Heart right ventricle (tissue), 16 donors: ENCODE measurements at regions not wholly inside any gene's neighbourhood (a gene's known extent, or its start where the extent isn't known, plus 50 kb on each side); places are given as distances from the start of the nearest gene placed in this dataset.

Experiments
- ATAC-seq, 8 donors: fragments of 200-7000 bp; cut with Tn5 transposase; one replicate each; pipeline ENCODE4 v1.9.1; 2020; ENCODE audit warnings: mild to moderate bottlenecking in 8 of 8, moderate library complexity in 8 of 8, moderate number of reproducible peaks in 1 of 8
- DNase-seq, 2 donors: peaks; one replicate each; pipeline ENCODE4 v3.0.0-alpha.2; 2020
- H3K27ac ChIP-seq, 10 donors: fragments of 200-600 bp; sonication (generic) in 2 of 10; one replicate each; pipeline versions ENCODE4 v1.5.0 to v1.8.0; 2020 to 2022; ENCODE audit warnings: mild to moderate bottlenecking in 3 of 10
- H3K27me3 ChIP-seq, 7 donors: fragments of 200-600 bp; one replicate each; pipeline ENCODE4 v1.8.0; 2021 to 2022; ENCODE audit warnings: mild to moderate bottlenecking in 2 of 7
- H3K36me3 ChIP-seq, 9 donors: fragments of 200-600 bp; sonication (generic) in 1 of 9; one replicate each; pipeline versions ENCODE4 v1.5.0 to v1.8.0; 2020 to 2022; ENCODE audit warnings: mild to moderate bottlenecking in 2 of 9
- H3K4me1 ChIP-seq, 9 donors: fragments of 200-600 bp; sonication (generic) in 1 of 9; one replicate each; pipeline versions ENCODE4 v1.5.0 to v1.8.0; 2020 to 2022; ENCODE audit warnings: mild to moderate bottlenecking in 4 of 9
- H3K4me3 ChIP-seq, 10 donors: fragments of 200-600 bp; sonication (generic) in 2 of 10; one replicate each; pipeline versions ENCODE4 v1.5.0 to v1.8.0; 2020 to 2022; ENCODE audit warnings: mild to moderate bottlenecking in 7 of 10, moderate library complexity in 2 of 10
- H3K9me3 ChIP-seq, 11 donors: fragments of 200-600 bp in 10 of 11; sonication (generic) in 2 of 11; one replicate each; pipeline versions ENCODE4 v1.5.0 to v1.8.0; 2013 to 2022; ENCODE audit warnings: mild to moderate bottlenecking in 2 of 11, control low read depth in 1 of 11, moderate library complexity in 1 of 11
- WGBS, 2 donors: extraction: QIAGEN DNeasy Blood & Tissue Kit; methylation state at CpG; one replicate each; pipeline ENCODE4 v1.1.7; 2013; ENCODE audit warnings: inconsistent platforms in 1 of 2; 5-methylcytosine and 5-hydroxymethylcytosine counted together
- intact Hi-C, 10 donors: fragments of 100-400 bp; cut with DNase I; formaldehyde crosslinking; loops; one replicate each; pipeline versions ENCODE4 v1.11.1 to v1.14.2; 2022
- TF ChIP-seq, protein P1 (sequence below), 9 donors: fragments of 200-600 bp; sonication (generic) in 2 of 9; IDR thresholded peaks; one replicate each; pipeline versions ENCODE4 v1.5.0 to v1.8.0; 2021 to 2022; ENCODE audit warnings: antibody characterized with exemption in 9 of 9, mild to moderate bottlenecking in 5 of 9, moderate library complexity in 1 of 9
- donor health status: Arrhythmogenic right ventricular cardiomyopathy.
- donor health status: ischemic (EF 13 %, LVEDD 7.1; RV severe dilation, severe dysfunction).
- donor health status: healthy with polysubstance abuse.
- donor health status: DM: no; HTN: yes; CAD: no.
- donor health status: DM: no; HTN: no; CAD: no.
- donor health status: ischemic (EF 25% LVEDD 6.9; RV normal size, moderate dysfunction).
- donor health status: ischemic (EF 25% LVEDD 5.7; RV mildly dilated, moderate dysfunction).
- donor health status: healthy.
- donor health status: DM: yes; HTN: yes; CAD: no.
- donor health status: Ischemic cardiomyopathy.
- donor health status: ischemic (EF 35%, LVEDD 5.7; RV mildly dilated, moderate dysfunction).
- donor health status: nonischemic (EF 11% LVEDD 7.7; RV severe dilation, severe dysfunction).
- donor health status: DM: yes; HTN: yes; CAD: no.
- donor health status: PGD.
- donor health status: ischemic (EF 29% LVEDD 5.4; RV normal size, mild dysfunction).
- donor health status: nonischemic (EF 23%, LVEDD 6.1; RV moderate dilation, normal function).

DNA sequence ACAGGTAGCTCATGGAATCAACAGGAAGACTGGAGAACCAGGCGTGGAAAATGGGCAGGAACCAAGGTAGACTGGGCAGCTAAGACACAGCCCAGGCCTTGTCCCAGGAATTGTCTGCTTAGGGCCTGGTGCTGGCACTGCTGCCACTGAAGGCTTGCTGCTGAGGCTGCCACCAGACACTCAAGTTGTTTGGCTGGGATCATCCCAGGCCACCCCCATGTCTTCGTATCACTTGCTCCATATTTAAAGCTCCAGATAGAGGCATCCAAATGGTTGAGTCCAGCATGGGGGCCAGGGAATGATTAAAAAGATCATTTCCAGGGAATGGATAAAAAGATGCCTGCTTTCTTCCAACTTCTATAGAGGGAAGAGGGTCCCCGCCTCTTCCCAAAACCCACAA is 107.4 kb upstream of the GADD45A start:
- WGBS, 2 donors: 89 to 94% methylated on average over 3 of the region's 3 CpGs
- no peak for DNase-seq
- TF ChIP-seq, protein P1, sequence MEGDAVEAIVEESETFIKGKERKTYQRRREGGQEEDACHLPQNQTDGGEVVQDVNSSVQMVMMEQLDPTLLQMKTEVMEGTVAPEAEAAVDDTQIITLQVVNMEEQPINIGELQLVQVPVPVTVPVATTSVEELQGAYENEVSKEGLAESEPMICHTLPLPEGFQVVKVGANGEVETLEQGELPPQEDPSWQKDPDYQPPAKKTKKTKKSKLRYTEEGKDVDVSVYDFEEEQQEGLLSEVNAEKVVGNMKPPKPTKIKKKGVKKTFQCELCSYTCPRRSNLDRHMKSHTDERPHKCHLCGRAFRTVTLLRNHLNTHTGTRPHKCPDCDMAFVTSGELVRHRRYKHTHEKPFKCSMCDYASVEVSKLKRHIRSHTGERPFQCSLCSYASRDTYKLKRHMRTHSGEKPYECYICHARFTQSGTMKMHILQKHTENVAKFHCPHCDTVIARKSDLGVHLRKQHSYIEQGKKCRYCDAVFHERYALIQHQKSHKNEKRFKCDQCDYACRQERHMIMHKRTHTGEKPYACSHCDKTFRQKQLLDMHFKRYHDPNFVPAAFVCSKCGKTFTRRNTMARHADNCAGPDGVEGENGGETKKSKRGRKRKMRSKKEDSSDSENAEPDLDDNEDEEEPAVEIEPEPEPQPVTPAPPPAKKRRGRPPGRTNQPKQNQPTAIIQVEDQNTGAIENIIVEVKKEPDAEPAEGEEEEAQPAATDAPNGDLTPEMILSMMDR (IDR thresholded peaks at IDR 0.05): no peak
- H3K4me1 ChIP-seq: peaks cover 0 to 17% (median 4%) of the 10 kb centered on the region in 9 donors
- no peak overlapping the region for H3K27ac ChIP-seq
- ATAC-seq: no peak
- intact Hi-C loops: loop anchor here in 2 of 10 donors (10.0 kb wide), 1 partner anchor 107 kb away; the partner anchor contains the start of gene GADD45A (in 2 of the 2)
- H3K36me3 ChIP-seq: no peaks in the 10 kb centered on the region
- H3K27me3 ChIP-seq: no peaks in the 10 kb centered on the region
- no peaks in the 10 kb centered on the region for H3K9me3 ChIP-seq
- H3K4me3 ChIP-seq: no peak overlapping the region

DNA sequence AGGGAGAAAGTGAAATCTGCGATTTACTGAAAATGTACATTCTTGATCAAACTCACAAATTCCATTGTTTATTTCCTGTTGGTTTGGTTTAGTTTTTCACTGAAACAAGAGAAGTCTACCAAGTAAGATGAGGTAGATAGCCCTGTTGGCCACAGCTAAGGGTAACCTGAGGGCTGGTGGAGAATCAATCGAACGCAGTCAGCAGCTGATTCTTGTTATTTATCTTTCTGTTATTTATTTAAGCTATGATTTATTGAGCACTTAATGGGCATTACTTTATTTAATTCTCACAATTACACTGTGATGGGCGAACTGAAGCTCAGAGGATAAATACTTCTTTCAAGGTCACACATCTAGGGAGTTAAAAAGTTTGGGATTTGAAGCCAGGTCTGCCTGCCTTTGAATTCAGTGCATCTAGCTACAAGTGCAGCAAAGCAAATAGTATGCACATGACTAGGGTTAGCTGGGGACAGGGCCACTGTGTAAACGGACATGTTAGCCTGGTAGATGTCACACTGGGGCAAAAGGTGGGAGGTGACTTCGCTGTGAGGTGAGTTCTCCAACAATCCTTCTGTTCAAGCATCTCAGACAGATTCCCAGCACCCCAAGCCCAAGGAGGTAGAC is 106.5 kb upstream of the GADD45A start:
- 67 to 84% methylated on average over 6 of the region's 6 CpGs for WGBS, 2 donors
- intact Hi-C loops: loop anchor here in 2 of 10 donors (10.0 kb wide), 1 partner anchor 106 kb away; the partner anchor contains the start of gene GADD45A (in 2 of the 2)

DNA sequence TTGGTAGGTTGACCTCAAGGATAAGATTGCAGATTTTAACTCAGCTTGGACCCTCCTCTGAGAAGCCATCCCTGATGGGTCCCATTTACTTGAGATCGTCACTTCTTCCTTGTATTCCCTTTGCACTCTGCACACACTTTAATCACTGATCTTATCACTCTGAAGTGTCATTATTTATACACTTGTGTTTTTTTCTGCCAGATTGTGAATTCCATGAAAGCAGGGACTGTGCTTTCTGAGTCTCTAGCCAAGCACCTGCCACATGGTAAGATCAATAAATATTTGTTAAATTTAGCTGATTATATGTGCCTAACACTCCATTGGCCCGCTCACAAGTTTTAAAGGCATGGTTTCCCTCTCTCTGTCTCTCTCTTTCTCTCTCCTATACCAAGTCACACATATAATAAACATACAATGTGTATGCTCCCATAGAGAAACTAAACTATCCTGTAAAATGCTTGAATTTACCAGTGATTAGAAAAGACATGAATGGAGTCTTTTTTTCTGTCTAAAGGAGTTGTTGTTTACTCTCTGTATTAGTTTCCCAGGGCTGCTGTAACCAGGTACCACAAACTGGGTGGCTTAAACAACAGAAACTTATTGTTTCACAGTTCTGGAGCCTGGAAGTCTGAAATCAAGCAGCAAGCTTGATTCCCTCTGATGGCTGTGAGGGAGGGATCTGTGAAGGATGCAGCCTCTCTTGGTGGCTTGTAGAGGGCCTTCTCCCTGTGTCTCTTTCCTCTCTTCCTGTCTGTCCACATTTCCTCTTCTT is 105.2 kb upstream of the GADD45A start:
- DNase-seq: no peak
- TF ChIP-seq, protein P1 (IDR thresholded peaks at IDR 0.05): no peak
- Histone ChIP-seq H3K36me3 (no peaks in the 10 kb centered on the region), H3K27ac (no peak overlapping the region), H3K27me3 (no peaks in the 10 kb centered on the region), H3K9me3 (no peaks in the 10 kb centered on the region), H3K4me3 (no peak overlapping the region), H3K4me1 (peaks cover 0 to 20% (median 12%) of the 10 kb centered on the region in 9 donors)
- intact Hi-C loops: loop anchor here in 2 of 10 donors (10.0 kb wide), 1 partner anchor 105 kb away; the partner anchor contains the start of gene GADD45A (in 2 of the 2)
- WGBS, 2 donors: 41 to 84% methylated on average over 2 of the region's 2 CpGs
- ATAC-seq: no peak

More for the DNA sequence above, 106.5 kb upstream of the GADD45A start:
- Histone ChIP-seq H3K27me3 (no peaks in the 10 kb centered on the region), H3K4me3 (no peak overlapping the region), H3K4me1 (peaks cover 0 to 17% (median 10%) of the 10 kb centered on the region in 9 donors), H3K9me3 (no peaks in the 10 kb centered on the region), H3K36me3 (no peaks in the 10 kb centered on the region), H3K27ac (no peak overlapping the region)
- no peak for DNase-seq
- TF ChIP-seq, protein P1 (IDR thresholded peaks at IDR 0.05): no peak
- no peak for ATAC-seq

DNA sequence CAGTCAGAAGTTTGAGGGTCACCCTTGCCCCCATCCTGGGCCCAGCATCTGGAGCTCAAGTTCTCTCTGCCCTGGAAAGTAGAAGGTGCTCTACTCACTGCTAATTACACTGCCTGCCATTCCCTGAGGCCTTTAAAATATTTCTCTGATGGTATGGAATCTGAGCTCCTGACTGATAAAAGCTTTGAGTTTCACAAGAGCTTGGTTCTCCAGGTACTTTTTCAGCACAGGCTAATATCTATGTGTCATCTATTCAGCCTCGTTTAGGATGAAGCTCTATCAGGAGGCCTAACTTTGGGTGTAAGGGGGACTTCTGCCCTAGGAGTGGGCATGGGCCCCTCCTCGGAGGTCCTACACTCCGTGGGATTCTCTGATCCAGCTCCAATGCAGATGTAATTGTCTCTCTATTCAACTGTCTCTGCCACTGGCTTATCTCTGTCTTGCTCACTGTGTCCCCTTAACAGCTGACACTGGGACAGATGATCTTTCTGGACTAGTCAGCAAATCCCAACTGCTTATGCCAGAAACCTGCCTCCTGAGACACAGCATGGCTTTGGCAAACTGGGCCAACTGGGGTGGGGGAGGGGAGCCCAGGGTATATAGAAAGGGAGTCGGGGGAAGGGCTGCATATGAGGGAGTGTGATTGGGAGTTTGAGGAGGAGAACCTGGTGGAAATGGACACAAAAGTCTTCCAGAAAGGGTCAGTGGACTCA is 104.2 kb upstream of the GADD45A start:
- DNase-seq: no peak
- Histone ChIP-seq H3K27ac (no peak overlapping the region), H3K27me3 (no peaks in the 10 kb centered on the region), H3K4me1 (peaks cover 0 to 25% (median 12%) of the 10 kb centered on the region in 9 donors), H3K4me3 (no peak overlapping the region), H3K9me3 (no peaks in the 10 kb centered on the region), H3K36me3 (no peaks in the 10 kb centered on the region)
- ATAC-seq: peak in 3 of 8 donors; percentile 40 to 49 (median 43)
- TF ChIP-seq, protein P1 (IDR thresholded peaks at IDR 0.05): no peak
- intact Hi-C loops: no loop called here
- WGBS, 2 donors: 71 to 80% methylated on average over 4 of the region's 4 CpGs
